Tibial nerve (tissue), 4 donors: ENCODE measurements at regions not wholly inside any gene's neighbourhood (a gene's known extent, or its start where the extent isn't known, plus 50 kb on each side); places are given as distances from the start of the nearest gene placed in this dataset.

Source experiments
- EP300 ChIP-seq, 2 donors: sonication (generic); formaldehyde crosslinking; IDR thresholded peaks; one replicate each; pipeline ENCODE4 v1.6.1; 2017; ENCODE audit warnings: antibody characterized with exemption in 2 of 2, mild to moderate bottlenecking in 1 of 2
- POLR2A ChIP-seq, 2 donors: fragments of 450-650 bp; IDR thresholded peaks; one replicate each; pipeline ENCODE4 v1.6.1; 2017; ENCODE audit warnings: antibody characterized with exemption in 2 of 2, mild to moderate bottlenecking in 2 of 2, moderate library complexity in 2 of 2
- TF ChIP-seq, protein P1 (sequence below), 5 experiments: fragments of 200-600 bp in 3 of 5; fragments of 450-650 bp in 2 of 5; sonication (generic) in 3 of 5; IDR thresholded peaks; one replicate each; pipeline ENCODE4 v1.5.1; 2016 to 2019; ENCODE audit warnings: antibody characterized with exemption in 5 of 5, mild to moderate bottlenecking in 3 of 5, moderate library complexity in 2 of 5

DNA sequence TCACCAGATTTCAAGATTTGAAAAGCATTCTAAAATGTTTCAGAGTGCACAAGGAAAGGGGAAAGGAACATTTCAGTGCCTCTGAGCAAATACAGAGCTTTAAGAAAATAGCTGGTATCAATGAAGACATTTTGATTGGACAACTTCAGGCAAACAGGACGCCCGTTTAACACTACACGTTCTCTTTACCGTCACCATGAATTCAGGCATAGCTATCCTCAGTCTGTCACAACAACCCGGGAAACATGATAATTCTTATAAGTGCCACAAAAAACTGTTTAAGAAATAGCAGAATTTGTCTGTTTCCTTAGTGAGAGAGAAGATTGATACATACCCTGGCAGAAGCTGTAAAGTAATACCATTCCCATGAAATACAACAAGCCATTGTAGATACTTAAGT is 392.4 kb upstream of the PDE4D start:
- TF ChIP-seq POLR2A (IDR thresholded peaks at IDR 0.05) = no peak
- TF ChIP-seq EP300 (IDR thresholded peaks at IDR 0.05) = no peak
- TF ChIP-seq, protein P1, sequence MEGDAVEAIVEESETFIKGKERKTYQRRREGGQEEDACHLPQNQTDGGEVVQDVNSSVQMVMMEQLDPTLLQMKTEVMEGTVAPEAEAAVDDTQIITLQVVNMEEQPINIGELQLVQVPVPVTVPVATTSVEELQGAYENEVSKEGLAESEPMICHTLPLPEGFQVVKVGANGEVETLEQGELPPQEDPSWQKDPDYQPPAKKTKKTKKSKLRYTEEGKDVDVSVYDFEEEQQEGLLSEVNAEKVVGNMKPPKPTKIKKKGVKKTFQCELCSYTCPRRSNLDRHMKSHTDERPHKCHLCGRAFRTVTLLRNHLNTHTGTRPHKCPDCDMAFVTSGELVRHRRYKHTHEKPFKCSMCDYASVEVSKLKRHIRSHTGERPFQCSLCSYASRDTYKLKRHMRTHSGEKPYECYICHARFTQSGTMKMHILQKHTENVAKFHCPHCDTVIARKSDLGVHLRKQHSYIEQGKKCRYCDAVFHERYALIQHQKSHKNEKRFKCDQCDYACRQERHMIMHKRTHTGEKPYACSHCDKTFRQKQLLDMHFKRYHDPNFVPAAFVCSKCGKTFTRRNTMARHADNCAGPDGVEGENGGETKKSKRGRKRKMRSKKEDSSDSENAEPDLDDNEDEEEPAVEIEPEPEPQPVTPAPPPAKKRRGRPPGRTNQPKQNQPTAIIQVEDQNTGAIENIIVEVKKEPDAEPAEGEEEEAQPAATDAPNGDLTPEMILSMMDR (IDR thresholded peaks at IDR 0.05) = no peak
